ENCODE measurements at regions not wholly inside any gene's neighbourhood (a gene's known extent, or its start where the extent isn't known, plus 50 kb on each side); places are given as distances from the start of the nearest gene placed in this dataset.

GRCh38 chr18:60145776-60146175 is 226.8 kb downstream of the MC4R start:
- DNase-seq (ENCODE audit: low read depth) = peak; percentile 1

- no peak for DNase-seq (ENCODE audit: low read depth)
These were observed 235.0 kb downstream of the PMAIP1 start for GRCh38 chr18:60134806-60135205.

GRCh38 chr18:60130284-60130683 is 230.5 kb downstream of the PMAIP1 start:
- DNase-seq (ENCODE audit: low read depth) = no peak

GRCh38 chr18:60123031-60123430 is 223.2 kb downstream of the PMAIP1 start:
- DNase-seq (ENCODE audit: low read depth) = no peak

- DNase-seq (ENCODE audit: low read depth) = no peak
These were observed 222.5 kb downstream of the PMAIP1 start for GRCh38 chr18:60122339-60122738.

GRCh38 chr18:60120231-60120750 is 220.5 kb downstream of the PMAIP1 start:
- DNase-seq (ENCODE audit: low read depth) = no peak

- no peak for DNase-seq (ENCODE audit: low read depth)
These were observed 217.5 kb downstream of the PMAIP1 start for GRCh38 chr18:60117321-60117720.

GRCh38 chr18:60113396-60113795 is 213.6 kb downstream of the PMAIP1 start:
- DNase-seq (ENCODE audit: low read depth) = no peak

GRCh38 chr18:60112369-60112768 is 212.6 kb downstream of the PMAIP1 start:
- no peak for DNase-seq (ENCODE audit: low read depth)

GRCh38 chr18:60111525-60111924 is 211.7 kb downstream of the PMAIP1 start:
- no peak for DNase-seq (ENCODE audit: low read depth)

- DNase-seq (ENCODE audit: low read depth) = no peak
These were observed 211.0 kb downstream of the PMAIP1 start for GRCh38 chr18:60110836-60111235.

- DNase-seq (ENCODE audit: low read depth) = no peak
These were observed 201.0 kb downstream of the PMAIP1 start for GRCh38 chr18:60100778-60101177.

- DNase-seq (ENCODE audit: low read depth) = no peak
These were observed 199.9 kb downstream of the PMAIP1 start for GRCh38 chr18:60099709-60100108.

- DNase-seq (ENCODE audit: low read depth) = no peak
These were observed 196.6 kb downstream of the PMAIP1 start for GRCh38 chr18:60096428-60096827.

GRCh38 chr18:60092073-60092472 is 192.3 kb downstream of the PMAIP1 start:
- DNase-seq (ENCODE audit: low read depth) = no peak

- DNase-seq (ENCODE audit: low read depth) = peak; percentile 23
These were observed 190.4 kb downstream of the PMAIP1 start for GRCh38 chr18:60090170-60090569.

- DNase-seq (ENCODE audit: low read depth) = peak; percentile 10
These were observed 183.0 kb downstream of the PMAIP1 start for GRCh38 chr18:60082790-60083189.

- no peak for DNase-seq (ENCODE audit: low read depth)
These were observed 182.5 kb downstream of the PMAIP1 start for GRCh38 chr18:60082282-60082681.

GRCh38 chr18:60075477-60075876 is 175.7 kb downstream of the PMAIP1 start:
- no peak for DNase-seq (ENCODE audit: low read depth)

- DNase-seq (ENCODE audit: low read depth) = peak; percentile 51
These were observed 170.8 kb downstream of the PMAIP1 start for GRCh38 chr18:60070631-60071030.

GRCh38 chr18:60069145-60069544 is 169.3 kb downstream of the PMAIP1 start:
- DNase-seq (ENCODE audit: low read depth) = no peak

- no peak for DNase-seq (ENCODE audit: low read depth)
These were observed 167.8 kb downstream of the PMAIP1 start for GRCh38 chr18:60067426-60068210.

GRCh38 chr18:60066219-60066975 is 166.6 kb downstream of the PMAIP1 start:
- DNase-seq (ENCODE audit: low read depth) = no peak
